ENCODE measurements at regions not wholly inside any gene's neighbourhood (a gene's known extent, or its start where the extent isn't known, plus 50 kb on each side); places are given as distances from the start of the nearest gene placed in this dataset.

- Histone ChIP-seq H3K36me3 (replicated peaks in 1 of 2) (no peaks in the 10 kb centered on the region), H3K27ac (no peak overlapping the region), H3K27me3 (no peaks in the 10 kb centered on the region), H3K9me3 (replicated peaks in 1 of 3) (no peaks in the 10 kb centered on the region), H3K4me3 (no peak overlapping the region), H3K4me1 (replicated peaks in 1 of 2) (no peaks in the 10 kb centered on the region)
- intact Hi-C loops (cut with DNase I): no loop called here
- 38 to 65% (median 49%) methylated on average over 2 of the region's 2 CpGs for WGBS, 4 donors
- TF ChIP-seq CTCF (IDR thresholded peaks at IDR 0.05): no peak
- TF ChIP-seq POLR2A (IDR thresholded peaks at IDR 0.05): no peak
- DNase-seq: no peak
Measured at GRCh38 chr6:68317366-68317765, 317.7 kb upstream of the ADGRB3 start.

GRCh38 chr6:68313911-68314310 is 321.2 kb upstream of the ADGRB3 start:
- no peak overlapping the region for H3K27ac ChIP-seq
- H3K4me1 ChIP-seq (replicated peaks in 1 of 2): no peaks in the 10 kb centered on the region
- intact Hi-C loops (cut with DNase I): no loop called here
- no peaks in the 10 kb centered on the region for H3K9me3 ChIP-seq (replicated peaks in 1 of 3)
- no peaks in the 10 kb centered on the region for H3K36me3 ChIP-seq (replicated peaks in 1 of 2)
- DNase-seq: no peak
- TF ChIP-seq CTCF (IDR thresholded peaks at IDR 0.05) (no peak), POLR2A (IDR thresholded peaks at IDR 0.05) (no peak)
- H3K4me3 ChIP-seq: no peak overlapping the region
- H3K27me3 ChIP-seq: no peaks in the 10 kb centered on the region
- WGBS, 4 donors: 48 to 66% (median 63%) methylated on average over 1 of the region's 1 CpG

GRCh38 chr6:68307301-68307700 is 327.8 kb upstream of the ADGRB3 start:
- no peak for TF ChIP-seq POLR2A (IDR thresholded peaks at IDR 0.05)
- Histone ChIP-seq H3K4me3 (no peak overlapping the region), H3K27me3 (no peaks in the 10 kb centered on the region), H3K27ac (no peak overlapping the region), H3K4me1 (replicated peaks in 1 of 2) (no peaks in the 10 kb centered on the region), H3K9me3 (replicated peaks in 1 of 3) (no peaks in the 10 kb centered on the region), H3K36me3 (replicated peaks in 1 of 2) (no peaks in the 10 kb centered on the region)
- intact Hi-C loops (cut with DNase I): no loop called here
- 45 to 61% (median 49%) methylated on average over 1 of the region's 1 CpG for WGBS, 4 donors
- no peak for DNase-seq

GRCh38 chr6:68296126-68296525 is 339.0 kb upstream of the ADGRB3 start:
- intact Hi-C loops (cut with DNase I): no loop called here
- TF ChIP-seq CTCF (IDR thresholded peaks at IDR 0.05) (no peak), POLR2A (IDR thresholded peaks at IDR 0.05) (no peak)

GRCh38 chr6:68282646-68283045 is 352.4 kb upstream of the ADGRB3 start:
- Histone ChIP-seq H3K4me3 (no peak overlapping the region), H3K27ac (no peak overlapping the region), H3K9me3 (replicated peaks in 1 of 3) (peaks cover 0 to 6% (median 0%) of the 10 kb centered on the region in 3 donors), H3K36me3 (replicated peaks in 1 of 2) (no peaks in the 10 kb centered on the region), H3K27me3 (no peaks in the 10 kb centered on the region), H3K4me1 (replicated peaks in 1 of 2) (no peaks in the 10 kb centered on the region)
- TF ChIP-seq POLR2A (IDR thresholded peaks at IDR 0.05): no peak
- WGBS, 4 donors: 3 to 46% (median 33%) methylated on average over 1 of the region's 1 CpG; no CpG with 5 or more reads in 1 of the 4 donors
- intact Hi-C loops (cut with DNase I): no loop called here
- no peak for DNase-seq

More at GRCh38 chr6:68296126-68296525, 339.0 kb upstream of the ADGRB3 start:
- Histone ChIP-seq H3K9me3 (replicated peaks in 1 of 3) (no peaks in the 10 kb centered on the region), H3K27me3 (no peaks in the 10 kb centered on the region), H3K27ac (no peak overlapping the region), H3K4me1 (replicated peaks in 1 of 2) (no peaks in the 10 kb centered on the region), H3K36me3 (replicated peaks in 1 of 2) (no peaks in the 10 kb centered on the region), H3K4me3 (no peak overlapping the region)
- no peak for DNase-seq
